A549 (cell line): ENCODE measurements at regions not wholly inside any gene's neighbourhood (a gene's known extent, or its start where the extent isn't known, plus 50 kb on each side); places are given as distances from the start of the nearest gene placed in this dataset.

Source experiments
- FOSL2 ChIP-seq, 2 experiments: fragments of 450-650 bp in 1 of 2; fragments of >200 bp in 1 of 2; sonication (Bioruptor Twin) in 1 of 2; formaldehyde crosslinking; IDR thresholded peaks; 2 replicates each; pipeline versions ENCODE4 v1.5.0 to v1.6.1; 2016 to 2020; ENCODE audit warnings: mild to moderate bottlenecking in 1 of 2, moderate library complexity in 1 of 2
- MAZ ChIP-seq: fragments of 150-350 bp; IDR thresholded peaks from 2 replicates; pipeline ENCODE4 v1.6.1; 2014; ENCODE audit warnings: antibody characterized with exemption, low read depth, low read length, borderline replicate concordance
- MYC ChIP-seq: IDR thresholded peaks from 2 replicates; pipeline ENCODE4 v1.6.1; 2012; ENCODE audit warnings: mild to moderate bottlenecking, inconsistent platforms, low read length, improper control_type of control experiment, borderline replicate concordance
- RAD21 ChIP-seq, 2 experiments: fragments of >200 bp in 1 of 2; sonication (Bioruptor Twin) in 1 of 2; formaldehyde crosslinking in 1 of 2; IDR thresholded peaks in 1 of 2; conservative IDR thresholded peaks in 1 of 2; 2 replicates in 1 of 2; 3 replicates in 1 of 2; pipeline ENCODE4 v1.6.1; 2012 to 2018; ENCODE audit warnings: inconsistent platforms in 1 of 2
- SMC3 ChIP-seq: fragments of >200 bp; sonication (Bioruptor Twin); formaldehyde crosslinking; IDR thresholded peaks from 3 replicates; pipeline ENCODE4 v1.6.1; 2018; ENCODE audit warnings: inconsistent platforms
- TF ChIP-seq, protein P1 (sequence below): fragments of 150-350 bp; IDR thresholded peaks from 2 replicates; pipeline ENCODE4 v1.6.1; 2014; ENCODE audit warnings: low read depth, mild to moderate bottlenecking, low read length
- TF ChIP-seq, protein P2 (sequence below): fragments of >200 bp; sonication (Bioruptor Twin); formaldehyde crosslinking; IDR thresholded peaks from 3 replicates; pipeline ENCODE4 v1.5.1; 2016
- TF ChIP-seq, protein P3 (sequence below): IDR thresholded peaks from 2 replicates; pipeline ENCODE4 v1.6.1; 2012

GRCh38 chr4:8700531-8700930, 108.0 kb downstream of the CPZ start:
- TF ChIP-seq SMC3 (no peak), MYC (no peak), RAD21 (conservative IDR thresholded peaks at IDR 0.05 in 1 of 2, IDR thresholded peaks at IDR 0.05 in 1 of 2) (no peak), MAZ (no peak), FOSL2 (IDR thresholded peaks at IDR 0.05) (no peak), FOSL2 (CRISPR knock-in tag; IDR thresholded peaks at IDR 0.05) (no peak)
- TF ChIP-seq, protein P1, sequence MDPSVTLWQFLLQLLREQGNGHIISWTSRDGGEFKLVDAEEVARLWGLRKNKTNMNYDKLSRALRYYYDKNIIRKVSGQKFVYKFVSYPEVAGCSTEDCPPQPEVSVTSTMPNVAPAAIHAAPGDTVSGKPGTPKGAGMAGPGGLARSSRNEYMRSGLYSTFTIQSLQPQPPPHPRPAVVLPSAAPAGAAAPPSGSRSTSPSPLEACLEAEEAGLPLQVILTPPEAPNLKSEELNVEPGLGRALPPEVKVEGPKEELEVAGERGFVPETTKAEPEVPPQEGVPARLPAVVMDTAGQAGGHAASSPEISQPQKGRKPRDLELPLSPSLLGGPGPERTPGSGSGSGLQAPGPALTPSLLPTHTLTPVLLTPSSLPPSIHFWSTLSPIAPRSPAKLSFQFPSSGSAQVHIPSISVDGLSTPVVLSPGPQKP = no peak
- TF ChIP-seq, protein P2, sequence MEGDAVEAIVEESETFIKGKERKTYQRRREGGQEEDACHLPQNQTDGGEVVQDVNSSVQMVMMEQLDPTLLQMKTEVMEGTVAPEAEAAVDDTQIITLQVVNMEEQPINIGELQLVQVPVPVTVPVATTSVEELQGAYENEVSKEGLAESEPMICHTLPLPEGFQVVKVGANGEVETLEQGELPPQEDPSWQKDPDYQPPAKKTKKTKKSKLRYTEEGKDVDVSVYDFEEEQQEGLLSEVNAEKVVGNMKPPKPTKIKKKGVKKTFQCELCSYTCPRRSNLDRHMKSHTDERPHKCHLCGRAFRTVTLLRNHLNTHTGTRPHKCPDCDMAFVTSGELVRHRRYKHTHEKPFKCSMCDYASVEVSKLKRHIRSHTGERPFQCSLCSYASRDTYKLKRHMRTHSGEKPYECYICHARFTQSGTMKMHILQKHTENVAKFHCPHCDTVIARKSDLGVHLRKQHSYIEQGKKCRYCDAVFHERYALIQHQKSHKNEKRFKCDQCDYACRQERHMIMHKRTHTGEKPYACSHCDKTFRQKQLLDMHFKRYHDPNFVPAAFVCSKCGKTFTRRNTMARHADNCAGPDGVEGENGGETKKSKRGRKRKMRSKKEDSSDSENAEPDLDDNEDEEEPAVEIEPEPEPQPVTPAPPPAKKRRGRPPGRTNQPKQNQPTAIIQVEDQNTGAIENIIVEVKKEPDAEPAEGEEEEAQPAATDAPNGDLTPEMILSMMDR = no peak
- TF ChIP-seq, protein P3, sequence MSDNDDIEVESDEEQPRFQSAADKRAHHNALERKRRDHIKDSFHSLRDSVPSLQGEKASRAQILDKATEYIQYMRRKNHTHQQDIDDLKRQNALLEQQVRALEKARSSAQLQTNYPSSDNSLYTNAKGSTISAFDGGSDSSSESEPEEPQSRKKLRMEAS = no peak
